NCI-H128 (cell line): ENCODE measurements at regions not wholly inside any gene's neighbourhood (a gene's known extent, or its start where the extent isn't known, plus 50 kb on each side); places are given as distances from the start of the nearest gene placed in this dataset.

Source experiments
- DNase-seq: peaks from one replicate; lab custom pipeline; 2025; ENCODE audit not compliant: unreplicated experiment; lab: John Stamatoyannopoulos, UW

GRCh38 chr2:207256476-207257207, 90.9 kb upstream of the KLF7 start:
- no peak for DNase-seq

DNA sequence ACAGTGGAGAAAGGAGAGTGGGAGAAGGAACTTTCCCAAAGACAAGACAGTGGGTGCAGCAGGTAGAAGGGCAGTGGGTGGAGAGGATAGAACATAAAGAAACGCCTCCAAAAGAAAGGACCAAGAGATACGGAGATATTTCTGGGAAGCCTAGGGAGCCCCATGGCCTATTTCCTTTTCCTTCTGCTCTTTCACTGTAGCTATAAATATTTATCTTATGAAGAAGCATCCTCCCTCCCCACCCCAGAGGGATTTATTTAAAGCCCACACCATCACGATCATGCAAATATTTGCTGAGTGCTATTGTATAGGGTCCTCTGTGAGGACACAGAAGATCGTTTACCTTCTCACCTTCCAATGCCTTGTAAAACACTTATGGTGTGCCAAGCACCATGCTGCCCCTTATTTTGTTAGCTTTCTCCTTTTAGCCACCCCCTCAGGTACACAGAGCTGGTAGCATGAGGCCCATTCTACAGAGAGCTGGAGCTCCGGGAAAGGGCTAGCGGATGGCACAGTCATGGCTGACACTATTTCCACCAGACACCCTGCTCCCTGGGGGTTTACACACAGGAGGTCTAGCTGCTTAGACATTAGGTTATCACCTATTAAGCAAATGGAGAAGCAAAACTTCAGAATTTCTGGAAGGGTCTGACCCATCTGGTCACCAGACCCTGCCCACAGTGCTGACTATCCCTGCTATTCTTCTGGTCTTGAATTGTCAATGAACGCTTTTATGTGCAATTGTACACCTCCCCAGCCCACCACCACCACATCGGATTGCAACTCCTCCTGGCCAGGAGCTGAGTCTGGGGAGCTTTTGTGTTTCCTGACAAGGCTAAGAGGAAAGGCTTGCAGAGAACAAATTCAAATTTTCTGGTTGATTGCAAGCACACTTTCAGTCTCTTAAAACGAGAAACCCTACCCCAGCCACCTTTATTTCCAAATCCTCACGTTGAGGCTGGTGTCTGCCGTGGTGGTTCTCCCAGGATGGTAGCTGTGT, 91.8 kb upstream of the KLF7 start:
- DNase-seq, result no peak

DNA sequence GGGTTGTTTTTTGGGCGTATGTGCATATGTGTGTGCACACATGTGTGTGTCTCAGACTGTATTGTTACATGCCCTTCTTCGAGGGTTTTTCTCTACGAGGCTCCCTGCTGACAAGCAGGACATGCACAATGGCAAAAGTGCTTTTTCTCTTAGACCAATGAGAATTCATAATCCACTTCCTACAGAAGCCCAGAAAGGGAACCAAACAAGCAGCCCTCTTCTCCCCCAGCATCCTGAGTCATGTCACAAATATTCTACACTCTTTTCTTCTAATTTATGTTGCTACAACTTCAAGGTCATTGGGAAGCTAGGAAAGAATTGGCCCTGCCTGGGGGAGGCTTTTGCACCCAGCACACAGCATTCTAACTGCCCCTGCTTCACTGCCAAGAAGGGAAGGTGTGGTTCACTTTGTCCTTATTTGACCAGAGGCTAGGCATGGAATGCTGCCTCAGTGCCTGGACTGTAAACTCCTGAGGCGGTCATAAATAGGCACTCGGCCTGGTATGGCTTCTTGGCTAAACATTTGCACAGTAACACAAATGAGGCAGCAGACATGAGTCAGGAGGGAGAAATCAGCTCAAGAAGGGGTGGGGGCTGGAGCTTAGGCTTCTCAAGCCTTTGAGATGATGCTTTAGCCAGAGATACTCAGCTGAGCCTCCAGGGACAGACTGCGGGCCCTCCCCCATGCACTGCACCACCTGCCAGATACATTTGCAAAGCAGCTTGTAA, 92.7 kb upstream of the KLF7 start:
- no peak for DNase-seq

GRCh38 chr2:207260021-207260420, 94.3 kb upstream of the KLF7 start:
- DNase-seq, result no peak

DNA sequence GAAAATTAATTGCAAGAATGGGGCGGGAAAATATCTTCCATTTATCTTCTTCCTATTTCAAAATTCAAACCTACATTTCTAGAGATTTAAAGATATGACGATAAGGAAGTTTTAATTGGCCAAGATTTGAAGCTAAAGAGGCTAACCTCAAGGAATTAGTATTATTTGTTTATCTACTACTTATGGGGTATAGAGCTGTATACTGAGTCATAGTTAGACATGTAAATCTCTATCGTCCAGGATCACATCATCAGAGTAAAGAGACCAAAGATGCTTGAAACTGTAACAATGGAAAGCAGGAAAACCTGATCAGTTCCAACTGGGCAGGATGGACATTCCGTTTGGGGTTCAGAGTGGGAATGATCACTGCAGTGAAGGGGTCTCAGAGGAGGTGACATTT, 95.2 kb upstream of the KLF7 start:
- no peak for DNase-seq

GRCh38 chr2:207264310-207264709, 98.6 kb upstream of the KLF7 start:
- DNase-seq, result no peak

DNA sequence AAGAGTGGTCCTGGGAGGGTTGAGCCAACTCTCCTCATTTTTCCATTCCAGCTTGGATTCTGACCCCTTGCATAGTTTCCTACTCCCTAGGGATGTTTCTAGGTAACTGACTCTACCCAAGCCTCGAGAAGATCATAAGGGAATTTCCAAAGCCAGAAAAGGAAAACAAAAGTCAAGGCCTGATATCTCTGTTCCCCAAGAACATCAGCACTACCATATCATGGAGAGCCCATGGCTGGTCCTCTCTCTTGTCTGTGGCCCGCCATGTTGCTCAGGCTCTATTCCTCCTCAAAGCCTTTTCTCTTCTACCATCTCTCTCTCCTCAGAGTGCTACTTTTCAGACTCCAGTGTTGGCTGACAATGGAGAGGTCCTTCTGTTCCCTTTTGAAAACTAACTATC, 99.6 kb upstream of the KLF7 start:
- no peak for DNase-seq

DNA sequence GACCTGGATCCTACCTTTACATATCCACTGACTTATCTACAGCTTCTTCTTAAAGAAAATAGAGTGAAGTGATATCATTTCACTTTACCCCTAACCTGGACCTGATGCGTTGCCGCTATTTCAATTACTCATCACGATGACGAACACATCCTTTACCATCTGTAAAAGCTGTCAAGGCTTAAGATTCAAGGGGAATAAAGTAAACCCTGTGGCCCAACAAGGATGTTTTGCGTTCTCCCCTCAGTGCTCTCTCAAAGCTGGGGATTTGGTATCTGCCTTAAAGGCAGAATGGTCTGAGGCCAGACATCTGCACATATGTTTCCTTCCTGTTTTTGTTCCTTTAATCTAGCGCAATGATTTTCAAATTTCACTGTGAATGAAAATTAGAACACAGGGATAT, 100.1 kb upstream of the KLF7 start:
- DNase-seq, result no peak

DNA sequence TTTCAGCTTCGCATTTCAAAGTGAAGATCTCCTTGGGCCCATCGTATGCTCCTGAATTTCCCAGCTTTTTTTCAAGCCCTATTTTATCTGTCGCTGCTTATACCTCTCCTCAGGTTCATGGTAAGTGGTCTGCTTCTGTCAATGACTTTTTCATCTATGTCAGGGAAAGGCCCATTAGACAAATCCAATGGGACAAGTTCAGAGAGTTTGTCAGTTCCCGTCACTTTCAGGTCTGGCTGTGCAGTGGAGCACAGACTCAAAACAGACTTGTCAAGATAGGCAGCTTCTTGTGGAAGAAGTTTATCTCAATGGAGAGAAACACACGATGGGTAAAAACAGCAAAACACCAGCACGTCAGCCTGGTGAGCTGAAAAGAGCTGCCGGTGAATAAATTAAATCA, 100.9 kb upstream of the KLF7 start:
- DNase-seq, result no peak

- DNase-seq, result no peak
Measured at GRCh38 chr2:207269038-207269437, 103.3 kb upstream of the KLF7 start.

GRCh38 chr2:207274530-207275189, 108.9 kb upstream of the KLF7 start:
- DNase-seq, result no peak

GRCh38 chr2:207275779-207276178, 110.0 kb upstream of the KLF7 start:
- no peak for DNase-seq

DNA sequence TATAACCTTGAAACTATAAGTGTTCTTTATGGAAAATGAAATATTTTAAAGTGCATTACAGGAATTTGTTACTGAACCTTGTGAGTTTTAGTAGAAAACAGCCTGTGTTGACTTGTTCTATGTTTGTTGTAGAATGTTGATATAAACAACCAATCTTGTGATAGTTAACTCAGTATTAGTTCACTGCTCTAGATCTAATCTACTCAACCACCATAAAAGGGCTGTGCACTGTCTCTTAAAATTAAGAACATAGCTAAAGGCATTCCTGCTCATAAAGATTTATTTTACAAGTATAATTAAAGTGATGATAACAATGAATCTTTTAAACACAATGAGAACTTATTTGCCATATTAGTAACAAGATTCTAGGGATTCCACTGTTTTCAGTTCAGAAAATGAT, 110.5 kb upstream of the KLF7 start:
- DNase-seq, result no peak

- DNase-seq, result no peak
Measured at GRCh38 chr2:207276858-207277257, 111.1 kb upstream of the KLF7 start.

- DNase-seq, result no peak
Measured at GRCh38 chr2:207279520-207279919, 113.8 kb upstream of the KLF7 start.

DNA sequence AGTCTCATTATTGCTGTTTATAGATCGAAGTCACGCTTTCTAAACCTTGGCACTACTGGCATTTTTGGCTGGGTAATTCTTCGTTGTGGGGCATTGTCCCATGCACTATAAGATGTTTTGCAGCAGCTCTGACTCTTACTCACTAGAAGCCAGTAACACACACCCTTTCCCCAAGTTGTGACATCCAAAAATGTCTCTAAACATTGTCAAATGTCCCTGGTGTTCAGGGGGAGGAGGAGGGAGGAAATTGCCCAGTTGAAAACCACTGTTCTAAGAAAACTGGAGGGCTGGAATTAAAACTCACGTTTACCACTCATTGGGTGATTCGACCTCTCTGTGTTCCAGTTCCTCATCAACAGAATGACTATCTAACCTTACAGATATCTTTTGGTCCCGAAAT, 115.7 kb upstream of the KLF7 start:
- no peak for DNase-seq

GRCh38 chr2:207282916-207283315, 117.2 kb upstream of the KLF7 start:
- DNase-seq, result no peak

- DNase-seq, result no peak
Measured at GRCh38 chr2:207283356-207283755, 117.6 kb upstream of the KLF7 start.

- DNase-seq, result no peak
Measured at GRCh38 chr2:207284556-207285472, 119.1 kb upstream of the KLF7 start.

DNA sequence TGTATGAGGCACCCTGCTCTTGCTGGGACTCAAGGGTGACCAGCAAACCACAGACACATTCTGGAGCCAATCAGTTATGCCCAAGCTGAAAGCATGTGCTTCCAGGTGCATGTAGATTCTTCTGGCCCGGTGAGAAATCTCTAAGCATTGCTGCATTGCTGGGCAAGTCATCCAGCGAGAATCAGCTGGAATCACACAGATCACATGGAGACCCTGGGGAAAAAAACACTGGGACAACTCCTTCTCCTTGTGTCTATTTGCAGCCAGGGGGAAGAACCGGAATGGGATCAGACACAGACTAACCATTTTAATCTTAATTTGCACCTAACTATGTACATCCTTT, 119.7 kb upstream of the KLF7 start:
- DNase-seq, result no peak
